GM19238 (cell line): ENCODE measurements at regions not wholly inside any gene's neighbourhood (a gene's known extent, or its start where the extent isn't known, plus 50 kb on each side); places are given as distances from the start of the nearest gene placed in this dataset.

Experiments
- DNase-seq: peaks from one replicate; pipeline ENCODE4 v3.0.0; 2011; ENCODE audit warnings: low spot score; ENCODE audit not compliant: insufficient read length

DNA sequence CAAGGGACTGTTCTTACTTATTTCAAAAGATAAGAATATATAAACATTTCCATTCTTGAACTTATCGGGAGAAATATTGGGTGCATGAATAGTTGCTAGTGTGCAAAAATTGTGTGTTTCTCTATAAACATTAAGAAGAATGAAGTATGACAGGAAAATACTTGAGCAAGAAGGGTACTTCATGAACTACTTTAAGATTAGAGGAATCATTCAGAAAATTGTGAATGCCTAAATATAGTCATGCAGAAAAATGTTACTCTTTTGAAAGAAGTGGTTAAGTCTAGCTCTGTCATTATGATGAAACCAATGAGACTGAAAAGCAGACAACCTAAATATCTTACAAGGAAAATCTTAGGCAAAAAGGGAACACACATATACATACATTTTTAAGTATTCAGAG lies 207.8 kb upstream of the PCDH18 start:
- DNase-seq = no peak

- DNase-seq = no peak
Observed at GRCh38 chr4:137739391-137739790, 207.1 kb upstream of the PCDH18 start.

GRCh38 chr4:137738375-137738990 lies 206.2 kb upstream of the PCDH18 start:
- DNase-seq = no peak

GRCh38 chr4:137735561-137736104 lies 203.3 kb upstream of the PCDH18 start:
- DNase-seq = no peak

- peak; percentile 2 for DNase-seq
Observed at GRCh38 chr4:137733174-137734141, 201.2 kb upstream of the PCDH18 start.

DNA sequence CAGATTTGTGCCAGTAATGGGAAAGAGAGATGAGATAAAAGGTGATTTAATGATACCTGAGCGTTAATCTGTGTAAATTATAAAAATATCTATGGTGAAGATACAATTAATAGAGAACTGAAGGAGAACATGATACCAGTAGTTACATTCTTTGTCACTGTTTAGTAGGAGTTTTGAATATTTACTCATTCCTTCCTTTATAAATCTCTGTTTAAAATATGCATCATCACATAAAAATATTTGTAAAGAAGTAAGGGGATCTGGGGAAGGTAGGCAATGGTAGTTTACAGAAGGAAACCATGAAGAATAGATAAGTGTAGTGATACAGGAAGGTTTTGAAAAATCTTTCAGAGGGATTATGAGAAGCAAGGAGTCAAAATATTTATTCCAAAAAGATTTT lies 190.6 kb upstream of the PCDH18 start:
- DNase-seq = no peak

DNA sequence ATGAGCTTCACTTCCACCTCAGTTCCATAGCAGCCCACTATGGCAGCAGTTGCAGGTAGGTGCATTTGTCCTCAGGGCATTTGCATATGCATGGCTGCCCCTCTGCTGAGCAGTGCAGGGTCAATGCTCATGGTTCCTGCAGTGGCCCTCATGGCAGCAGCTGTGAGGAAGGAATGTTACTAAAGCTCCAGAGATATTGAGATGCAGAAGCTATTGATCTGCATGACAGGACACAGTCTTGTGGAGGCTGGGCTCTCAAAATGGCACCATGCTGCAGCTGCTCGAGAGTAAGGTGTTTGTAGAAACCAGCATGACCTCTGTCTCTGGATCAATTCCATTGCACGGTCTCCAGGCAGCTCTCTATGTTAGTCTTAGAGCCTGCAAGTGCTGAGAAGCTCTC lies 179.2 kb upstream of the PCDH18 start:
- DNase-seq = no peak

GRCh38 chr4:137707626-137708025 lies 175.3 kb upstream of the PCDH18 start:
- no peak for DNase-seq

DNA sequence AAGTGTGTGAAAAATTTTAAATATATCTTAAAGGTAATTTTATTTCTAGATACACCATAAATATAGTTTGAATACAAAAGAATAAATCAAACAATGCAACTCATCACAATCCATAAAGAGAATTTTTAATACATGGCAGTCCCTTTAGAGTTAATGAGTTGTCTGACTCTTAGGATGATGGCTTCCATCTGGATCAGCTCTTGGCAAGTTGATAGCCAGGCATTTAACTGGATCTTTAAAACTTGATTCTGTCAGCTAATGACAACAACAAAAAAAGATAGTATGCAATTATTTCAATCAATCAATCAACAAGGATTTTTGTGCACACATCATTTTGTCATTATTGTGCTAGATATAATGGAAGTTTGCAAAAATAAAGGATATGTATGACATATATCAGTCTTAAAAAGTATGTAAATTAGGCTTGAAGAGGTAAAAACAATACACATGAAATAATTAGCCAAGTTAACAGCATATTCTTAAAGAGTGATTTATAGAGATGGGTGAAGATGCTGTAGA lies 174.9 kb upstream of the PCDH18 start:
- no peak for DNase-seq

DNA sequence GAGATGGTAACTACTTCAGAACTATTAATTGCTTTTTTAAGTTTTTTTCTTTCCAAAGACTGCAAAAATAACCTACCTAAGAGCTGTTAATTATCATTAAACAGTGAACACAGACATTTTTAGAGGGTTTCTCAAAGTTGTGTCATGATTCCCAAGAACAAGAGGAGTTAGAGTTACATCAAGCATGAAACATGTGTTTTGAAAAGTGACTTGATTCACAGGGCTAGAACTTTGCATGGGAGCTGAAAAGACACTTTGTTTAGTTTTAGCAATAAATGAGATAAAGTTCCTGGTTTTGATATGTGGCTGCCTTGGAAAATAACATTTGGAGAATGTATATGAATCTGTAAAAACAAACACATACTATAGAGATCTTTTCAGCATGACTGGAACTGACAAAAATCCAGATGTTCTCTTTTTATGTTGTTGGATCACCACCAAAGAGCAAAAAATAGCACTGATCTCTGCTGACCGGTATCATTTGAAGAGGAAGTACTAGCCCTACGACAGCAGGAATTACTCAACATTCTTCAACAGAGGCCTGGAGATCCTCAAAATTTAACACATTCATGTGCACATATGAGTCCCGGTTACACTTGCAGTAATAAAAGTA lies 173.0 kb upstream of the PCDH18 start:
- no peak for DNase-seq

DNA sequence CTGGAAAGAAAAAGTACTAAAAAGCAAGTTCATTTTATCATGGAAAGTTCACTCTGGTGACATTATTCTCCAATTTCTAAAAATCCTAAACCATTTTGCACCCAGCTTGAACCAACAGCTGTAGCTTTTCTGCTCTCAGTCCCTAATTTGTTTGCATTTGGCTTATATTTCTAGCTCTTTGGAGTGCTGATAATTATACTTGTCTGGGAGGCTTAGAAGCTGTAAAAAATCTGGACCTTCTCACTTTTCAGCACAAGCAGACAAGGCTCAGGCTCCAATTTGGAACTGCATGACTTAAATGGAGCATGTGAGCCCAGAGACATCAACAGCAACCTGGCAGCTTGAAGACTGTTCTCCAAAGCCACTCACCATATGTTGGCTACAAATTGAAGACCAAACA lies 170.9 kb upstream of the PCDH18 start:
- DNase-seq = no peak

DNA sequence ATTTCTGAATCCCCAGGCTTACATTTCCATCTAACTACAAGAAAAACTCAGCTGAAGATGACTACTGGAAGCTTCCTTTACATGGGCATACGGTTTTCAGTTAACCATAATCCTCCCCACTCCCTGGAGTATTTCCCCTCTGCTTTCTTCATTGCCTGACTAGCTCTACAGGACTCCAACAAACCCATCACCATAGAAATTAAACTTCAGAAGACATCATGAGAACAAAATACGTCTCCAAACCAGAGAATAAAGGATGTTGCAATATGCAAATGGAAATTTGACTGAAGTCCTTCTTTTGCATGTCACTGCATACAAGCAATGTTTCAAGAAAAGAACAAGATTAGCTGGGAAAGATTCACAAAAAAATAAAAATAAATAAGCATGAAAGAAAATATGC lies 170.2 kb upstream of the PCDH18 start:
- no peak for DNase-seq

- DNase-seq = no peak
Observed at GRCh38 chr4:137701401-137701800, 169.1 kb upstream of the PCDH18 start.

DNA sequence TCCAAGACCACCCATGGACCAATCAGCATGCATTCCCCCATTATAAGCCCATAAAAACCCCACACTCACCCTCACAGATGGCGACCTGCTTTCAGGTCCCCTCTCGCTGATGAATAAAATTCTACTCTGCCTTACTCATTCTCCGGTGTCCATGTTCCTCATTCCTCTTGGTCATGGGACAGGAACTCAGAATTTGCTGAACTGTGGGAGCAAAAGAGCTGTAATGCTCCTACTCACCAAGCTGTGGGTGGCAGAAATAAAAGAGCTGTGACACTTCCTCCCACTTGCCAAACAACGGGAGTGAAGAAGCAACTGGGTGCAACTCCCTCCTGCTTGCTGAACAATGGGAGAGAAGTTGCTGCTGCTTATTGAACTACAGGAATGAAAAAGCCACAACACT lies 168.5 kb upstream of the PCDH18 start:
- DNase-seq = no peak

- no peak for DNase-seq
Observed at GRCh38 chr4:137700072-137700471, 167.8 kb upstream of the PCDH18 start.

- no peak for DNase-seq
Observed at GRCh38 chr4:137694138-137694537, 161.8 kb upstream of the PCDH18 start.

DNA sequence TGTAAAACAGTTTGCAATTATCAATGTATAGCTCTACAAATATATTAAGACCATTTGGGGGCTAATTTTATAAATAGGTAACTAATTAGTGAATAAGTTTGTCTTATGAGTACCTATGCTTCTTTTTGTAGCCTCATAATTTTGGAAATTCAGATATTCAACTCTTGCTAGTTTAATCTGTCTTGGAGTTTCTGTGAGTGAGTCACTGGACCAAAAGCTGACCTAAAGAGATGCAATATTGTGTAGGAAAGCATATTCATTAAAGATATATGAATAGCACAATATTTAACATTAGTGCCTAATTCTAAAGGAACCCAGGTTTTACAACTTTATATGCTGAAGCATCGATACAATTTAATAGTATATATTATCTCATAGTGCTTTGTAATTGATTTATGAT lies 161.3 kb upstream of the PCDH18 start:
- no peak for DNase-seq

DNA sequence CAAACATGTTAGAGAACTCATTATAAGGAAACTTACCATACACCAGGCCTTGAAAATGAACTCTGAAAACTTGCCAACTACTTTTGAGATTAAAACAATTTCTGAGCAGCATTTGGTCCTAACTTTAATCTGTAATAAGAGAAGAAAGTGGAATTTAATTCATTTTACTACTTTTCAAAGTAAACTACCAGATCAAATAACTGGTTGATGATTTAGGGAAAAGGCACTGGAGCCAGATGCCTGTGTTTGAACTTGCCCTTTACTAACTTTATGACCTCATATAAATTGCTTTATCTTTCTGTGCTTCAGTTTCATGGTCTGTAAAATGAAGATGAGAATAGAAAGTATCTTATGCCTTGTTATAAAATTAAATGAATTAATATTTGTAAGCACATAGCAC lies 159.9 kb upstream of the PCDH18 start:
- no peak for DNase-seq

DNA sequence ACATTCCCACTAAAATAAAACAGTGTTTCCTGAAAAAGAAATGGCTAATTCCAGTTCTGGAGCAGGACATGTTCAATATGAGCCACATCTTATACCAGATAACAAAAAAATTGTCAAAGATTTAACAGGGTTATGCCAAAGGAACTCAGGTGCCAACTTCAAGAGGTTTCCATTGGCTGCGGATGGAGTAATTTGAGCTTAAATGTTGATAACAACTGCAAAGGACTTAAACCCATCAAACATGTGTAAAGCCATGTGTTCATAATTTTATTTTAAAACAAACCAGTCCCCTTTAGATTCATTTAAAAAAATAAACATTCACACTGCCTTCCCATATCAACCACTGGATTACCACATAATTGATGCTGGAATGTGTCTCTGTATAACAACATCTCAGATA lies 156.4 kb upstream of the PCDH18 start:
- DNase-seq = no peak

- DNase-seq = no peak
Observed at GRCh38 chr4:137685357-137685756, 153.1 kb upstream of the PCDH18 start.

DNA sequence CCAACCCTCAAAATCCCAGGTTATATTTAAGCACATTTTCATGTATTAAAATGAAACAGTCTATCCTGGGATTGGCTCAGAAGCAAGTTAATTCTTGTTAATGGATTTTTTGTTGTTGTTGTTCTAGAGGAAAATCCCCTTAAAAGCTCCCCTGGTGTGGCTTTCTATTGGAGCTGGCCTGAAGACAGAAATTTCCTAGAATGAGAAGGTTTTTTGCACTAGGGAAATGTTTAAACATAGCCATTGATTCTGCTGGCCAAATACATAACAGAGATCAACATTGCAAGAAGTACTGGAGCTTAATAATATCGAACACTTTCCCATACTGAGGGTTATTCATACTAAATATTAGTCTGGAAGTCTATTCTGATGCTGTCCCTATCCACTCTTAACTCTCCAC lies 148.8 kb upstream of the PCDH18 start:
- DNase-seq = no peak

DNA sequence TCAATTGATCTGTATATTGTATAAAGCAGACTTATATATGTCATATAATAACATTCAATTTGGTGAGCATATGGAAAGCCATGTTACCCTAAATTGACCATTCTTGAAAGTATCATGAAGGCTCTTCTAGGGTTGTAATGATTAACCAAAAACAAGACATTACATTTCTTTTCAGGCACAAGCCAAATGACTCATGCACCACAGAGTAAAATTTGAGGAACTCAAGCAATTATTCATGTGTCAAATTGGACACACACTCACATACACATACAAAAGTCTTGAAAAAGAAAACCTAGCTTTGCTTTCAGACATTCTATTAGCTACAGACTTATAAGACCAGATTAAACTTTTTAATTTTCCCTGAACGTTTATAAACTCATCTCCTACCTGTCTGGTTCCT lies 146.5 kb upstream of the PCDH18 start:
- no peak for DNase-seq
